ENCODE measurements at regions not wholly inside any gene's neighbourhood (a gene's known extent, or its start where the extent isn't known, plus 50 kb on each side); places are given as distances from the start of the nearest gene placed in this dataset.

GRCh38 chr7:121810831-121811672 is 61.9 kb upstream of the PTPRZ1 start:
- DNase-seq (ENCODE audit: low spot score) (no peak), ATAC-seq (ENCODE audit: insufficient number of reproducible peaks, low FRiP score, low read depth) (no peak)
- H3K36me3 ChIP-seq: no peaks in the 10 kb centered on the region
- no peaks in the 10 kb centered on the region for H3K27me3 ChIP-seq (replicated peaks; ENCODE audit: insufficient read depth)
- no peak for TF ChIP-seq CTCF (IDR thresholded peaks at IDR 0.05)
- no peaks in the 10 kb centered on the region for H3K4me1 ChIP-seq (ENCODE audit: control insufficient read depth in 1 of 2, low read depth in 2 of 2)
- H3K27ac ChIP-seq: no peak overlapping the region
- no peak overlapping the region for H3K4me3 ChIP-seq
- peaks cover 11% of the 10 kb centered on the region for H3K9me3 ChIP-seq

- Histone ChIP-seq H3K9me3 (peaks cover 11% of the 10 kb centered on the region), H3K4me1 (ENCODE audit: control insufficient read depth in 1 of 2, low read depth in 2 of 2) (no peaks in the 10 kb centered on the region), H3K27ac (no peak overlapping the region), H3K27me3 (replicated peaks; ENCODE audit: insufficient read depth) (no peaks in the 10 kb centered on the region), H3K36me3 (no peaks in the 10 kb centered on the region), H3K4me3 (no peak overlapping the region)
- DNase-seq (ENCODE audit: low spot score) (no peak), ATAC-seq (ENCODE audit: insufficient number of reproducible peaks, low FRiP score, low read depth) (no peak)
- no peak for TF ChIP-seq CTCF (IDR thresholded peaks at IDR 0.05)
Measured at GRCh38 chr7:121807078-121807477, 65.9 kb upstream of the PTPRZ1 start.

GRCh38 chr7:121803039-121803438 is 69.9 kb upstream of the PTPRZ1 start:
- no peaks in the 10 kb centered on the region for H3K4me1 ChIP-seq (ENCODE audit: control insufficient read depth in 1 of 2, low read depth in 2 of 2)
- no peaks in the 10 kb centered on the region for H3K36me3 ChIP-seq
- no peak overlapping the region for H3K4me3 ChIP-seq
- DNase-seq (ENCODE audit: low spot score): no peak
- ATAC-seq (ENCODE audit: insufficient number of reproducible peaks, low FRiP score, low read depth): no peak
- H3K27ac ChIP-seq: no peak overlapping the region
- no peaks in the 10 kb centered on the region for H3K27me3 ChIP-seq (replicated peaks; ENCODE audit: insufficient read depth)
- peaks cover 11% of the 10 kb centered on the region for H3K9me3 ChIP-seq
- no peak for TF ChIP-seq CTCF (IDR thresholded peaks at IDR 0.05)

GRCh38 chr7:121800916-121801675 is 71.9 kb upstream of the PTPRZ1 start:
- H3K36me3 ChIP-seq: no peaks in the 10 kb centered on the region
- no peak overlapping the region for H3K4me3 ChIP-seq
- H3K27me3 ChIP-seq (replicated peaks; ENCODE audit: insufficient read depth): no peaks in the 10 kb centered on the region
- no peak overlapping the region for H3K27ac ChIP-seq
- no peak for TF ChIP-seq CTCF (IDR thresholded peaks at IDR 0.05)
- no peak for DNase-seq (ENCODE audit: low spot score)
- H3K9me3 ChIP-seq: no peaks in the 10 kb centered on the region
- H3K4me1 ChIP-seq (ENCODE audit: control insufficient read depth in 1 of 2, low read depth in 2 of 2): no peaks in the 10 kb centered on the region
- ATAC-seq (ENCODE audit: insufficient number of reproducible peaks, low FRiP score, low read depth): no peak

- no peaks in the 10 kb centered on the region for H3K36me3 ChIP-seq
- TF ChIP-seq CTCF (IDR thresholded peaks at IDR 0.05): no peak
- ATAC-seq (ENCODE audit: insufficient number of reproducible peaks, low FRiP score, low read depth) (no peak), DNase-seq (ENCODE audit: low spot score) (no peak)
- H3K9me3 ChIP-seq: no peaks in the 10 kb centered on the region
- no peak overlapping the region for H3K4me3 ChIP-seq
- H3K4me1 ChIP-seq (ENCODE audit: control insufficient read depth in 1 of 2, low read depth in 2 of 2): no peaks in the 10 kb centered on the region
- H3K27ac ChIP-seq: no peak overlapping the region
- no peaks in the 10 kb centered on the region for H3K27me3 ChIP-seq (replicated peaks; ENCODE audit: insufficient read depth)
Measured at GRCh38 chr7:121798896-121799295, 74.1 kb upstream of the PTPRZ1 start.
